GM04504 (cell line): ENCODE measurements at regions not wholly inside any gene's neighbourhood (a gene's known extent, or its start where the extent isn't known, plus 50 kb on each side); places are given as distances from the start of the nearest gene placed in this dataset.
"Not testable (repeated sequence)": the region's sequence is repeated elsewhere in the genome, so short reads cannot be mapped to it uniquely, and the experiment has no call there.

Experiments used
- DNase-seq: peaks from one replicate; pipeline ENCODE4 v3.0.0-alpha.2; 2012; ENCODE audit warnings: low read depth

DNA sequence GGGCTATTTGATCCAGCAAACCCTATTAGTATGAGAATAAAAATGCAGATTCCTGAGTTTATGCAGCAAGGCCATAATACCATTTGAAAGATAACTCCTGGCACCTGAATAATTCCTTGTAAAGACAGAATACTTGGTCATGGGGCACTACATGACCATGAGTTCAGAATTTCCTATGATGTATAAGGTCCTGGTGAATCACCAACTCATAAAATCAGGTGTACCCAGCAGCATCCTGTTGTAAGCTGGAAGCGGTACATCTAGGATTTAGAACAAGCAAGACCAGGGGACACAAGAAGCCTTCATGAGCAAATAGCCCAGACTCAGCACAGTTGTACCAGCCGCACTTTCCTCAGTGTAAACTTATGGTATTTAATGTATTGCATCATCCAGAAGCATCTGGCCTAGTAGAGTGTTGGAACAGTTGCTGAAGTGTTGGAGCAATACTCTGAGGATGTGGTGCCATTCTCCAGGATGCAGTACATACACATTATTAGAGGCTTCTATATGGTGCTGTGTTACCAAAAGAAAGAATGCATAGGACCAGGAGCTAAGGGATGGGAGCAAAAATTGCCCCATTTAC lies 233.4 kb downstream of the SQOR start:
- DNase-seq, result no peak

DNA sequence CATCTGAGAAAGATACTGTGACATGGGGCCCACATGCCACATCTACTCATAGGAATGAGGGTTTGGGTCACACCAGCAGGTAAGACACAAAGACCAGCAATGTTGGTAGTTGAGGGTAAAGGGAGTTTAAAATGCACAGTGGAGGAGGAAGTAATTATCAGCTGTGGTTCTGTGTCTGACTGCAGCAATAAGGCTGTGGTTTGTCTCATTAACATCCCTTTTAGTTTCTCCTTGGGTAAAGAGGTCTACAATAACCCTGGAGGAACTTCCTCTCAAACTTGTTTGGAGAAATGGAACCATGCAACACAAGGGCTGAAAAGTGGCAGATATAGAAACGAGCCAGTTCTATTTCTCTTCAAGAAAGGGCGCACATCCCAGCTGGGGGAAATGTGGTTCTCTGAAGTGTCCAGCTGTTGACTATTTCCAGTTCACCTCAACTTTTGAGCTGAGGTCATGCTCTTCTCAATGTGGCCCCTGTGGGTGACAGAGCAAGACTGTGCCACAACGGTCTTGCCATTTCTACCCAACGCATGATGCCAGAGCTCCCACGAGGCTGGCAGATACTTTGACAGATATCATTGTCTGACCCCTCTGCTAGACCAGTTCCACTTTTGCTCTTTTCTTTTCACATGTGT lies 234.3 kb downstream of the SQOR start:
- DNase-seq, result no peak

DNA sequence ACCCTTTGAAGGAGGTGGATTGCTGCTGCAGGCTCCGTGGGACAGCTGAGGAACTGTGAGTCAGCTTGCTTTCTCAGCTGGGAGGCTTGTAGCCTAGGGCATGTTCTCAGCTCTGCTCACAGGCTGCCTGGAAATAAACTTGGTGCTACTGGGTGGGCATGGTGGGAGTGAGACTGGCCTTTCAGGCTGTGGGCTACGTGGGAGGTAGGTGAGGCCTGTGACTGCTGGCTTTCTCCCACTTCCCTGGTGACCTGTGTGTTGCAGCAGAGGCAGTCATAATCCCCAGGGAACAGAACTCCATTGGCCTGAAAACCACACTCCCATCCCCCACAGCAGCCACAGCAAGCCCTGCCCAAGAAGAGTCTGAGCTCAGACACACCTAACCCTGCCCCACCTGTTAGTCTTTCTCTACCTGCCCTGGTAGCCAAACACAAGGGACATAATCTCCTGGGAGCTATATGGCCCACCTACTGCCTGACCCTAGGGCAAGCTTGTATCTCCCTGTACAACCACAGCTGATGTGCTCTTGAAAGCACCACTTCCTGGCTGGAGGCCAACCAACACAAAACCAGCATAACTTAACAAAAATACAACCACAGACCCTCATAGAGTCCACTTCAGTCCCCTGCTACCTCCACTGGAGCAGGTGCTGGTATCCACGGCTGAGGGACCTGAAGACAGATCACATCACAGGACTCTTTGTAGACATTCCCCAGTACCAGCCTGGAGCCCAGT lies 236.5 kb downstream of the SQOR start:
- DNase-seq, result peak; percentile 67

DNA sequence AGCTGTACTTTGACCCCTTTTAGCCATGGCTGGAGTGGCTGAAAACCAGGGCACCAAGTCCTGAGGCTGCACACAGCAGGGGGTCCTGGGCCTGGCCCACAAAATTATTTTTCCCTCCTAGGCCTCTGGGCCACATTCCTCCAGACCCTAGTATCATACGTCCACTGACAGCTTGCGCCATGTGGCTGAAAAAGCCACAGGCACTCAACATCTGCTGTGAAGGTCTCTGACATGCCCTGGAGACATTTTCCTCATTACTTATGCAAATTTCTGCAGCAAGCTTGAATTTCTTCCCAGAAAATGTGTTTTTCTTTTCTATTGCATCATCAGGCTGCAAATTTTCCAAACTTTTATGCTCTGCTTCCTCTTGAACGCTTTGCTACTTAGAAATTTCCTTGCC lies 239.0 kb downstream of the SQOR start:
- peak; percentile 79 for DNase-seq

DNA sequence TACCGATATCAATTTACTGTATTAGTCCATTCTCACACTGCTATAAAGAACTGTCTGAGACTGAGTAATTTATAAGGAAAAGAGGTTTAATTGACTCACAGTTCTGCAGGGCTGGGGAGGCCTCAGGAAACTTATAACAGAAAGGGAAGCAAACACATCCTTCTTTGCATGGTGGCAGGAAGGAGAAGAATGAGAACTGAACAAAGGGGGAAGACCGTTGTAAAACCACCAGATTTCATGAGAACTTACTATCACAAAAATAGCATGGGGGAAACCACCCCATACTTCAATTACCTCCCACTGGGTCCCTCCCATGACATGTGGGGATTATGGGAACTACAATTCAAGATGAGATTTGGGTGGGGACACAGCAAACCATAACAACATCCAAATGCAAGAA lies 239.7 kb downstream of the SQOR start:
- not testable (repeated sequence) for DNase-seq

DNA sequence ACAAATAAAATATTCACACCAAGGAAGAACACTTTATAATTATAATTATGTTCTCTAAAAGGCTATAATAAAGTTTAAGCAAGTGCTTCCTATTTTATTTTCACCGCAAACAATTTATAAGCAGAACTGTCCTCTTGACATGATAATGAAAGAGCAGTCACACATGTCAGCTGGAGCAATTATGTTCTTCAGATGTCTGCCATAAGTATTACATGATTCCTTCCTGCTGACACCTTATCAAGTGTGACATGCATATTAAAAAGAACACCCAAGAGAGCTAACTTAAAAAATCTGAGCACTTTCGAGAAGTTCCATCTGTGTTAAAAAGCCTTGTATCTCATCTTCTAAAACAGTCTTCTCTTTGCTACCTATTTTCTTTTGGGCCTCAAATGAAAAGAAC lies 249.5 kb downstream of the SQOR start:
- DNase-seq, result no peak

DNA sequence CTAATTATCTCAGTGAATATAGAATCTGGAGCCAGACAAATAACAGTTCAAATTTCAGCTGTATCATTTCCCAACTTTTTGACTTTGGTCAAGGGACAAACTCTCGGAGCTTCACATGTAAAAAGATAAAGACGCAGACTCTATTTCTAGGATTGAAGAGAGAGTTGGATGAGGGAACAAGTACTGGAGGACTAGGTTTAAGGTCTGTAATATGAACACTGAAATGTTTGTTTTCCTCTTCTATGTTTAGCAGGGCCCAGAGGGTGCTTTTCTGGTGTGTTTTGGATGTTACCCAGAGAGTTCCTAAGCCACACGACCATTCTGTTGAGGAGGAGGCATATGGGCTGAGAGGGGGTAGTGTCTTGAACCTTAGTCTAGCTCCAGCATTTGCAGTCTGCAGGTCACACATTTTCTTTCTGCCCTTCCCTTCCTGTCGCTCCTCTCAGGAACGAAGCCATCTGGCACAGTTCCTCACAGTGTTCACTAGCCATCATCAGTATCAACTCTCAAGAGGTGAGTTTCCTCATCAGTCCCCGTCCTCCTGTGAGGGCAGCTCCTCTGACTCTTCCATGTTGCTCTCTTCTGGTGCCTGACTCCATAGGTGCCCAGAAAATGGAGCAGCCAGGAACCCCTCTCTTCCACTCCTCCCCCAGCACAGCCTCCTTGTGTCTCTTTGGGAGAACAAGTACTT lies 250.1 kb downstream of the SQOR start:
- DNase-seq, result no peak

DNA sequence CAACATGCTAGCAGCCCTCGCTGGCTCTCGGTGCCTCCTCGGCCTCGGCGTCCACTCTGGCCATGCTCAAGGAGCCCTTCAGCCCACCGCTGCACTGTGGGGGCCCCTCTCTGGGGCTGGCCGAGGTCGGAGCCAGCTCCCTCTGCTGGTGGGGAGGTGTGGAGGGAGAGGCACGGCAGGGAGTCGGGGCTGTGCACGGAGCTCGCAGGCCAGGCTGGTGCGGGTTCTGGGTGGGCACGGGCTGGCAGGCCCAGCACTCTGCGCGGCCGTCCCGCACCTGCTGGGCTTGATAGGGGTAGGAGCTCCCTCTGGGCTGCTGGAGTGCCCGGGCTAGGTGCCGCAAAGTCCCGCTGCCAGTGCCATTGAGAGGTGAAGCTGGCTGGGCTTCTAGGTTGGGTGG lies 251.0 kb downstream of the SQOR start:
- no peak for DNase-seq

DNA sequence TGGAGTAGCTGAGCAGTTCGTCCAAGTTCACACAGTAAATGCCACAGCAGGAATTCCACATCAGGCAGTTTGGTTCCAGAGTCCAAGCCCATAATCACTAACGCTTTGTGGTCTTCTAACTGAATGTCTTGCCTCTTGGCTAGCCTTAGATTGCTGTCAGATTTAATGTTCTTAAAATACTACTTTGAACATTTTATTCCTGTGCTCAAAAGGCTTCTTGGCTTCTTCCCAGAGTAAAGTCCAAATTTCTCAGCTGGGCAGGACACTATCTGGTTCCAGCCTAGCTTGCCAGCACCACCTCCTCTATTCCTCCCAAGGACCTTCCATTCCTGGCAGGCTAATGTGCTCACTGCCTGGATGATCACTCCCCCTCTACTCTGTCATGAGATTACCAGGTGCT lies 256.9 kb downstream of the SQOR start:
- peak; percentile 83 for DNase-seq

DNA sequence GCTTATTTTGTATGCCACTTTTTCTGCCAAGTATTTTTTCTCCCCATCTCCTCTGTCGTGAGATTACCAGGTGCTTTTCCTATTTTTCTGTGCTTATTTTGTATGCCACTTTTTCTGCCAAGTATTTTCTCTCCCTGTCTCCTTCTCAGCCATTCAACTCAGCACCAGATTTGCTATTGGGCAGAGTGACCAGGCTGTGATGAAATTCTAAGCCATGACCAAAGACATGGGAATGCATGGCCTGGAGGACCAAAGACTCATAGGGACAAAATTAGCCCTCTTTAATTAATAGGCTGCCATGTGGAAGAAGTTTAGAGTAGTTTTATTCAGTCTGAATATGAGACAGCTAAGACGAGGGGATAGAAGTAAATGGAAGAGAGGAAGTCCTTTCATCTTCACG lies 257.4 kb downstream of the SQOR start:
- peak; percentile 85 for DNase-seq

DNA sequence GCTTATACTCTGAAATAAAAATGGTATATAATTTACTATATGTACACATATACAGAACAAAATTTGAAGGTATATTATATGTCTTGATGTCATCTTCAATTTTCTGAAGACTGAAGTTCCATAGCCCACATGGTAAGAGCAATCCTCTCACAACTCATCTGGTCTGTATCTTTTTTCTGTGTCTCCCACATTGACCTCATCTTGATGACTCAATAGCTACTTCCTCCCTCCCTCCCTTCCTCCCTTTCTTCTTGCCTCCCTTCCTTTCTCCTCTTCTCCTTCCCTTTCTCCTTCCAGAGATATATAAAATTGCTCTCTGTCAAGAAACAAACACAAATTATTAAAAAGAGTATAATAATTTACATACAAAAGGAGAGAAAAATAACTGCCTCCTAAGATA lies 268.5 kb downstream of the SQOR start:
- no peak for DNase-seq

DNA sequence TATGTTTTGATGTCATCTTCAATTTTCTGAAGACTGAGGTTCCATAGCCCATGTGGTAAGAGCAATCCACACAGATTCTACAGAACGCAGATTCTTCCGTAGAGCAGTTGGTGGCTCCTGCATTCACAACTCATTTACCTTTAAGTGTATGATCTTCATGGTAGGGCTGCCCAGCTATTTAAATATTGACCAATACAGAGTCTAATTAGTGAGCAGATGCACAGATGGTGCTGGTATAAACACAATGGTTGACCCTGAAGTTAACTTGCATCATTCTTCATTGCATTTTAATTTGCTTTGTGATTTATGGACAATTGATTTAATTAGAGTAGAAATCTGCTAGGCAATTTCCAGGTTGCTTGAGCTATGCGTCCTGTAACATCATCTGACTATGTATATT lies 269.2 kb downstream of the SQOR start:
- no peak for DNase-seq

DNA sequence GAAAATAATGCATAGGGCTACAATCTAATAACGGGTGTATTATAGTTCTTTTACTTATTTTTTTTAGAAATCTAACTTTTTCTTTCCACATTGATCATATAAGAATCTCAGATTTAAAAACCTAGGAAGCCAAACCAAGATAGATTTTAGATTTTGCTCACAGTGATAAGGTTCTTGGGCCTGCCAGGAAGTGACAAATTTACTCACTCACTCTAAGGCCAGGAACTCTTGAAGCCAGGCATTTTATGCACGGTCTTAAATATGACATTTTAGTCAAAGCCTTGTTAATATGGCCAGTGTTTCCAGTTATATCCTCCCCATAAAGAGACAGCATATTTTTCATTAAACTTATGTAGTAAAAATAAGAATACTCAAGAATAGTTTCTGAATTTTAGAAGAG lies 271.4 kb downstream of the SQOR start:
- DNase-seq, result no peak

DNA sequence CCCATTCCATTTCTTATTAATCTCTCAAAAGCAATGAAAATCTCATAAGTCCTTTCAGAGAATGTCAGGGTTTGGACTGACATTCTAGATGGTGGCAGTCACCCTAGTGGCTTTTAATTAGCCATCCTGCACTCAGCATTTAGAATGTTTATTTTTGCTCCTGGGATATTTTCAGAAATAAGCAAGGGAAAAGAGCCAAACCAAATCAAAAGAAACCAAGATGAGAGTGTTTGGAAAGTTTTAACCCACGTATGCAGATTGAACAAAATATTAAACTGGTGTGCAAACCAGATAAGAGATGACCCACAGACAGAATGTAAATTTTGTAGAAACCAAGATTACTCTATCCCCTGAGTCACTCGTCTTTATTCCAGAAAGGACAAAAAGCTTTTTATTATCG lies 275.8 kb downstream of the SQOR start:
- no peak for DNase-seq

DNA sequence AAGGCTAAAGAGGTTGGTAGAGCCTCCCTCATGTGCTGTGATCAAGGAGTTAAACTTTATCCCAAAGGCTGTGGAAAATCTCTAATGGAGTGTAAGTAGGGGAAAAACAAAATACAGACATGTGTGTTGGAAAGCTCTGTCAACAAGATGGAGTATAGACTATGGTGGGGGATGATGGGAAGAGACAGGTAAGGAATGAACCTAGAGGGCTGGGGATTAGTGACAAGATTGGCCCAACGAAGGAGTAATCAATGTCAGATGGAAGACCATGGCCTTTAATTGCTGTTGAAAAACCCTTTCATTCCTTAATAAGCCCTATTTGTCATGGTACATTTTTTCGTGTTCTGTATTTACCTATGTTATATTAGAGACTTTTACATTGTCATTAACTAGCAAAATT lies 278.6 kb downstream of the SQOR start:
- DNase-seq, result no peak

DNA sequence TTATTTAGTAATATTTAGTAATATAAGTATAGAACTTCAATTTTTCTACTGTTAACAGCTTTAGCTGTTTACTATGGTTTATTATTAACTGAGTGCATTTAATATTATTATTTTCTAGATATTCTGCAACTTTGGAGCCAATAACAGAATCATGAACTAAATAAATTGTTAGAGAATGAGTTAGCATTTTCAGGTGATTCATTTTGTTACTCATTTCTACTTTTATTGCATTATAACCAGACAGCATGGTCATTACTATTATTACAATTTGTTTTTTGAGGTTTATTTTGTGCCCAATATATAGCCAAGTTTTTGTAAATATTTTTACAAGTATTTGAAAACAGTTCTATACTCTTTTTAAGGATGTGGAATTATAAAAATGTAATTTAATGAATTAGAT lies 279.6 kb downstream of the SQOR start:
- DNase-seq, result no peak

DNA sequence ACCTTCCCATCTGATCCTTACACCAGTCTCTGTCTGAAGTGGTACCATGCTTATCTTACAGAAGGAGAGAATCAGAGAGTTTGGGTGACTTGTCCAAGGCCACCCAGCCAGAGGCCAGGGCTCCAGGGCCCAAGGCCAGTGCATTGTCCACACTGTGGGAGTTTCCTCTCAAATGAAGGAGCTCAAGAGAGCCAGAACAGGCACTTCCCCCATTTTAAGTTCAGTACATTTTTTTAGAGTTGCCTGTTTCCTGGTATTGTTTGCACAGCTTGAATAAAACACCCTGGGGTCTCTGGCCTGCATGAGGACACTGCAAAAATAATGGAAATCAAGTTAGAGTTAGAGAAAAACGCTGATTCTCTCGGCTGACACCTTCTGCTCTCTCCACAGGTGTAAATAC lies 284.0 kb downstream of the SQOR start:
- DNase-seq, result no peak

DNA sequence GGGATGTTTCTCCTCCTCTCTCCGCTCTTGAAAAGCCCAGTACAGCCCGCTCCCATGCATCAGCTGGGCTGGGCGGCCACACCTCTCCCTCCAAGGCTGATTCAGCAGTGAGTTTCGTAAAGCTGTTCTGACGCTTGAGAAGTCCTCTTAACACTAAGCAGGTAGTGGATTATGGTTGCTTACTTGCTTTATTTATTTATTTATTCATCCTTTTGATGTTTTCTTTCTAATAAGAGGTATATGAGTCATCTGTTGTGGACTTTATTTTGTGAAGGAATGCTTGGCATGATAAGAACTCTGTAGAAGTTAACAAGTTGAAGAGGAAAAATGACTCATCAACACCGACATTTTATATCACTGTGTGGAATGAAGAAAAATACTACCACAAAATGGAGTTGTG lies 285.0 kb downstream of the SQOR start:
- DNase-seq, result peak; percentile 29

DNA sequence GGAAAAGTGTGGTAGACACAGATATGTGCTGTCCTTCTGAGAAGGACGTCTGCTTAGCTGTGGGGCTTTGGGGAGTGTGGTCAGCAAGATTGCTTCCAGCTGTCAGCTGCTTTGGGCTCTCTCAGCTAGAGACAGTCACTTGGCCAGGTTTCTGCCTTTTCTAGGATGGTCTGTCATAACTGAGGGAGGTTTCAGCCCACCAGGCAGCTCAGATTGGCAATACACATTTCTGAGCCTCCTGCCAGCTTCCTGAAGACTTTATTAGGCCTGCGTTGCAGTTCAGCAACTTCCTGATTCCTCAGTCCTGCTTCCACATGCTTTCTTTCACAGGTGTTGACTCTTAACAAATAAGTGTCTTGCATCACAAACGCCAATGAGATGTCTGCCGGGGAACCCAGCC lies 286.5 kb downstream of the SQOR start:
- DNase-seq, result peak; percentile 57

DNA sequence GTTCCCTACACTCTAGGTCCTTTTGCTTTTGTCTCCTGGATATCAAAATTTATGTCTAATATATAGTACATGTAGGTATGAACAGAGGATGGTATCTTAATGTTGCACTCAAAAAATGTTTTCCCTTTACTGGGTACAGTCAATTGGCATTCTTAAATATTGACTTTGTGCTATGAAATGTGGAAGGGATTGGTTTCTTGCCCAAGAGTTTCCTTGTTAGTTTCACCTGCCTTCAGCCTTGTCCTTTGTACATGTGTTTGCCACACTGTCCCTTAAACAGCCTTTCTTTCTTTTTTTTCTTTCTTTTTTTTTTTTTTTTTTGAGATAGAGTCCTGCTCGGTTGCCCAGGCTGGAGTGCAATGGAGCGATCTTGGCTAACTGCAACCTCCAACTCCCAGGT lies 287.1 kb downstream of the SQOR start:
- no peak for DNase-seq

DNA sequence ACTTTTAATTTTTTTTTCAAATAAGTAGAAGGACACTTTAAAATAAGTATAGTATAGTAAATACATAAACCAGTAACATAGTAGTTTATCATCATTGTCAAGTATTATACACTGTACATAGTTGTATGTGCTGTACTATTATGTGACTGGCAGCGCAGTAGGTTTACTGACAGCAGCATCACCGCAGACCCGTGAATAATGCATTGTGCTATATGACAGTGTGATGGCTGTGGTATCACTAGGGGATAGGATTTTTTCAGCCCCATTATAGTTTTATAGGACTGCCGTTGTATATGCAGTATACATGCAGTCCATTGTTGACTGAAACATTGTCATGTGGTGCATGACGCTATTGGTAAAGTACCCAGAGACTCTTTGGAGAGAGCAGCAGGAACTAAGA lies 306.5 kb downstream of the SQOR start:
- DNase-seq, result no peak

DNA sequence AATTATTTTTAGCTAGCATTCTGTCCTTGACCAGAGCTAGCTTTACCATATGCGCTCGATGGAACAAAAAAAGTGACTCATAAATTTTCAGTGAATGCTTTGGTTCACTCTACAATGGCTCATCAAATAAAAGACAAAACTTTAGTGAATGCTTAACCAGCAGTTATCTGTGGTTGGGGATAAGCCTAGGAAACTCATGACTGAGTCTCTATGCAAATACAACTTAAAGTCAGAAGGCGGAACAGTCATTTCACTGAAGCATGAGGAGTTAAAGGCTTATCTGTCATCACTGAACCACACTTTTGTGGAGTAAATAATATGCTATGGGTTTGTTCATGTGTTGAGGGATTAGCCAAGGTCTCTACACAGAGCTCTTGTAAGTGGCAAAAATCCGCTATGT lies 308.4 kb downstream of the SQOR start:
- DNase-seq, result no peak

DNA sequence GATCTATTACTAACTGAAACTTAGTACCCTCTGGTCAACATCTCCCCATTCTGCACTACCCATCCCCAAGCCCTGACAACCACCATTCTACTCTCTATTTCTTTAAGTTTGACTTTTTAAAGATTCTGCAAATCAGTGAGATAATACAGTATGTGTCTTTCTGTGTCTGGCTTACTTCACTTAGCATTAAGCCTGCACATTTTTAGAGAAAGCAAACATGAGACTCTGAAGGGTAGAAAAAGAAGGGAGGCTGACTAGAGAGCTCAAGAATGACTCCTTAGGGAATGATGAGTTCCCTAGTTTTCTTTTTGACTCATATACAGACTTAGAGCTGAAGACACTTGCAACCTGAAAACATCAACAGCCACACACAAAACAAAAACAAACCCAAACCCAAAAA lies 311.3 kb downstream of the SQOR start:
- DNase-seq, result no peak
